Suprapubic skin (tissue), 4 donors: ENCODE measurements at regions not wholly inside any gene's neighbourhood (a gene's known extent, or its start where the extent isn't known, plus 50 kb on each side); places are given as distances from the start of the nearest gene placed in this dataset.

Source experiments
- DNase-seq, 2 donors: peaks; one replicate each; pipeline ENCODE4 v3.0.0-alpha.2; 2019; ENCODE audit warnings: low spot score in 2 of 2
- H3K27ac ChIP-seq: fragments of 200-600 bp; sonication (generic); one replicate; pipeline ENCODE4 v1.5.1; 2019
- H3K27me3 ChIP-seq: fragments of 200-600 bp; sonication (generic); one replicate; pipeline ENCODE4 v1.5.1; 2019
- H3K36me3 ChIP-seq: fragments of 200-600 bp; sonication (generic); one replicate; pipeline ENCODE4 v1.5.1; 2019
- H3K4me1 ChIP-seq: fragments of 200-600 bp; sonication (generic); one replicate; pipeline ENCODE4 v1.5.1; 2019
- H3K4me3 ChIP-seq: fragments of 200-600 bp; sonication (generic); one replicate; pipeline ENCODE4 v1.5.1; 2019; ENCODE audit warnings: mild to moderate bottlenecking
- H3K9me3 ChIP-seq: fragments of 200-600 bp; sonication (generic); one replicate; pipeline ENCODE4 v1.5.1; 2019
- CTCF ChIP-seq, 2 donors: fragments of 200-600 bp in 1 of 2; fragments of 450-650 bp in 1 of 2; sonication (generic) in 1 of 2; IDR thresholded peaks; one replicate each; pipeline ENCODE4 v1.5.1; 2016 to 2019; ENCODE audit warnings: antibody characterized with exemption in 2 of 2, mild to moderate bottlenecking in 1 of 2, moderate library complexity in 1 of 2
- EP300 ChIP-seq: sonication (generic); formaldehyde crosslinking; IDR thresholded peaks from one replicate; pipeline ENCODE4 v1.6.1; 2017; ENCODE audit warnings: antibody characterized with exemption
- POLR2A ChIP-seq, 2 donors: fragments of 450-650 bp; IDR thresholded peaks; one replicate each; pipeline ENCODE4 v1.6.1; 2017; ENCODE audit warnings: antibody characterized with exemption in 2 of 2, mild to moderate bottlenecking in 2 of 2, moderate library complexity in 2 of 2
- POLR2AphosphoS5 ChIP-seq, 3 donors: sonication (generic); formaldehyde crosslinking; IDR thresholded peaks; one replicate each; pipeline ENCODE4 v1.6.1; 2017; ENCODE audit warnings: antibody characterized with exemption in 3 of 3
- WGBS: methylation state at CpG from one replicate; pipeline ENCODE4 v1.1.5; 2018; 5-methylcytosine and 5-hydroxymethylcytosine counted together

- no peak for DNase-seq
- Histone ChIP-seq H3K27ac (no peak overlapping the region), H3K27me3 (no peaks in the 10 kb centered on the region), H3K9me3 (no peaks in the 10 kb centered on the region), H3K4me1 (no peaks in the 10 kb centered on the region), H3K4me3 (no peak overlapping the region), H3K36me3 (no peaks in the 10 kb centered on the region)
- TF ChIP-seq POLR2A (IDR thresholded peaks at IDR 0.05) (no peak), POLR2AphosphoS5 (IDR thresholded peaks at IDR 0.05) (no peak), CTCF (IDR thresholded peaks at IDR 0.05) (no peak), EP300 (no peak)
- WGBS = 89% methylated on average over 8 of the region's 10 CpGs
These were observed 1059.3 kb downstream of the SLITRK1 start for GRCh38 chr13:82822935-82823334.

DNA sequence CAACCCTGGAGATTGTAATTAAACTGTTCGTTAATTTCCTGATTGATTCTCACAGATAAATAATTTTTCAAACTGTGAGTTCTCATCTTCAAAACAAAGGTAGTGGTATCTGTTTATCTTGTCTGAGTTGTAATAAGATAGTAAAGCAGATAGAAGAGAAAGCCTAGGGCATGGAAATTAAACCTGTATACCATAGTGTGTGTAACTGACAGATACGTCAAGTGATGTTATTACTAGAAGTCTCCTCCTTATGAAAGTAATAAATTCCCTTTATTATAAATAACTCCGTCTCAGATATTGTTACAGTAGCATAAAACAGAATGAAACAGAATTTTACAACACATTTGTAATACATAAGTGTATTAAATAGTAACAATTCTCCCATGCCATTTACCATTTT, 1065.1 kb downstream of the SLITRK1 start:
- no peak for TF ChIP-seq CTCF (IDR thresholded peaks at IDR 0.05)
- no peak for TF ChIP-seq POLR2AphosphoS5 (IDR thresholded peaks at IDR 0.05)
- TF ChIP-seq EP300 = no peak
- no peak for TF ChIP-seq POLR2A (IDR thresholded peaks at IDR 0.05)
- Histone ChIP-seq H3K27ac (no peak overlapping the region), H3K9me3 (no peaks in the 10 kb centered on the region), H3K4me1 (no peaks in the 10 kb centered on the region), H3K4me3 (no peak overlapping the region), H3K27me3 (no peaks in the 10 kb centered on the region), H3K36me3 (no peaks in the 10 kb centered on the region)
- DNase-seq = no peak
- 79% methylated on average over 3 of the region's 3 CpGs for WGBS

DNA sequence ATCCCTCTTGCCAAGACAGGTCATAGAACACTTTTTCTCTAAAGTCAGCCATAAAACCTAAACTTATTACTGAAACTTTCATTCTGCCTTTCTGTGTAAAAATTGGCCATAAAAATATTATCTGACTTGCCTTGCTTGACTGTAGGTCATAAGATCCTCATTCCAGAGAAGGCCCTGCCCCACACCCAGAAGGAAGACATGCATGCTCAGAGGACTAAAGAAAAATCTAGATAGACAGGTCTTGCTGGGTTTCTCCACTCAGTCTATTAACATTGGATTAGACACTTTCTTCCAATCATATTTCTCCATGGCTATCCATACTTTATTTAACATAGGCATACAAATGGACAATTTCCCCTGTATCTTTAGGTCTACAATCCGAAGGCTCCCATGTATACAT, 1066.5 kb downstream of the SLITRK1 start:
- Histone ChIP-seq H3K27ac (no peak overlapping the region), H3K4me3 (no peak overlapping the region), H3K27me3 (no peaks in the 10 kb centered on the region), H3K4me1 (no peaks in the 10 kb centered on the region), H3K9me3 (no peaks in the 10 kb centered on the region), H3K36me3 (no peaks in the 10 kb centered on the region)
- TF ChIP-seq CTCF (IDR thresholded peaks at IDR 0.05) (no peak), POLR2A (IDR thresholded peaks at IDR 0.05) (no peak), EP300 (no peak), POLR2AphosphoS5 (IDR thresholded peaks at IDR 0.05) (no peak)
- WGBS = 80% methylated on average over 1 of the region's 1 CpG
- DNase-seq = no peak

DNA sequence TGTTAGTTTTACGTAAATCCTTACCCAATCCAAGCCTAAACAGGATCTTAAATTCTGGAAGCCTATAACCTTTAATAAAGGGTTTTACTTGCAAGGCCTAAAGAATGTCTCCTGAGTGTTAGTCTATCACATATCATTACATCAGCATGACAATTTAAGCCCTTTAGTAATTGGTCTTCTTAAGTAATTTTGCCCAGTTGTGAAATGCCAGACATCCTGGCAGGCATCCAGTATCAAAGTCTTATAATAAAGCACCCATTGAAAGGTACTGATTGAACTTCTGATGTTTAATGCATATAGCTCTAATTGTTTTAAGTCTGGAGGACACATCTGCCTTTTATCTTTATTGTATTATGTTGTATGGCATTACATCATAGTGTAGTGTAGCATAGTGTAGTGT, 1078.9 kb downstream of the SLITRK1 start:
- H3K27me3 ChIP-seq = no peaks in the 10 kb centered on the region
- H3K4me1 ChIP-seq = no peaks in the 10 kb centered on the region
- TF ChIP-seq POLR2A (IDR thresholded peaks at IDR 0.05) = no peak
- H3K27ac ChIP-seq = no peak overlapping the region
- no peak for DNase-seq
- WGBS = 93% methylated on average over 1 of the region's 1 CpG
- no peak overlapping the region for H3K4me3 ChIP-seq
- no peaks in the 10 kb centered on the region for H3K36me3 ChIP-seq
- no peaks in the 10 kb centered on the region for H3K9me3 ChIP-seq

DNA sequence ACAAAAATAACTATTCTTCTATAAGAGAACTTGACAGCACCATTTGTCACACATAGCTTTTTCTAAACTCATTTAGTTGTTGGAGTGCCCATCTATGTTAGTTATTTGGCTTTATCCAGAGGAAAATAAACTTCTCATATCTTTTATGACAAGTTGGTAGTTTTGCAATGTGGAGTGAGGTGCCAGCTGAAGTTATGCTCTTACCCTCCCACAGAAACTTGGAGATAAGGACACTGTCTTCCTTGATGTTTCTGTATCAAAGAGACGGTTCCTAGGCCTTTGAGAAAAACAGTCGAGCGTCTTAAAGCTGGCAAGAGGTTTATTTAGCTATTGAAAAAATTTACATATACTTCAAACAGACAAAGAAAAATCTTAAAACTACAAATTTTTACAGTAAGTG, 1079.7 kb downstream of the SLITRK1 start:
- Histone ChIP-seq H3K4me3 (no peak overlapping the region), H3K36me3 (no peaks in the 10 kb centered on the region), H3K4me1 (no peaks in the 10 kb centered on the region), H3K9me3 (no peaks in the 10 kb centered on the region), H3K27me3 (no peaks in the 10 kb centered on the region), H3K27ac (no peak overlapping the region)
- WGBS = 76% methylated on average over 3 of the region's 3 CpGs
- no peak for DNase-seq
- TF ChIP-seq EP300 = no peak
- TF ChIP-seq CTCF (IDR thresholded peaks at IDR 0.05) = no peak
- TF ChIP-seq POLR2AphosphoS5 (IDR thresholded peaks at IDR 0.05) = no peak
- TF ChIP-seq POLR2A (IDR thresholded peaks at IDR 0.05) = no peak

DNA sequence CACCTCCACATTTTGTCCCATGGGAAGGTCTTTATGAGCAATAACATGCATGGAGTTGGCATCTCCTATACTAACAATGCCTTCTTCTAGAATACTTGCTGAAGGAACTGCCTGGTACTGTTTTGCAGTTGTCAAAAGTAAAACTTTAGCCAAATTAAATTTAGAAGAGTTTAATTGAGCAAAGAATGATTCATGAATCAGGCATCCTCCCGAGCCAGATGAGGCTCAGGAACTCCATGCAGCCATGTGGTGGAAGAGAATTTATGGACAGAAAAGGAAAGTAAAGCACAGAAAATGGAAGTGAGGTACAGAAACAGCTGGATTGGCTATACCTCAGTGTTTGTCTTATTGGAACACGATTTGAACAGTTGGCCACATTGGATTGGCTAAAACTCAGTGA, 1081.9 kb downstream of the SLITRK1 start:
- WGBS = 53% methylated on average over 2 of the region's 2 CpGs

More for the DNA sequence above, 1081.9 kb downstream of the SLITRK1 start:
- Histone ChIP-seq H3K9me3 (no peaks in the 10 kb centered on the region), H3K4me3 (no peak overlapping the region), H3K27ac (no peak overlapping the region), H3K36me3 (no peaks in the 10 kb centered on the region), H3K27me3 (no peaks in the 10 kb centered on the region), H3K4me1 (no peaks in the 10 kb centered on the region)
- no peak for DNase-seq
- no peak for TF ChIP-seq POLR2A (IDR thresholded peaks at IDR 0.05)
- TF ChIP-seq POLR2AphosphoS5 (IDR thresholded peaks at IDR 0.05) = no peak
- no peak for TF ChIP-seq CTCF (IDR thresholded peaks at IDR 0.05)
- TF ChIP-seq EP300 = no peak
